Progenitor cell of endocrine pancreas (in vitro differentiated cells): ENCODE measurements at regions not wholly inside any gene's neighbourhood (a gene's known extent, or its start where the extent isn't known, plus 50 kb on each side); places are given as distances from the start of the nearest gene placed in this dataset.

Experiments
- DNase-seq: peaks from one replicate; pipeline ENCODE4 v3.0.0; 2021; ENCODE audit warnings: low spot score; ENCODE audit not compliant: unreplicated experiment
- H3K27ac Mint-ChIP-seq: 2 replicates; pipeline ENCODE4 v1.8.0; 2021; ENCODE audit warnings: mild to moderate bottlenecking, moderate library complexity, mixed read lengths
- H3K27me3 Mint-ChIP-seq: 2 replicates; pipeline ENCODE4 v1.8.0; 2021; ENCODE audit warnings: mixed read lengths
- H3K36me3 Mint-ChIP-seq: 2 replicates; pipeline ENCODE4 v1.8.0; 2022; ENCODE audit warnings: mixed read lengths; ENCODE audit not compliant: insufficient read depth
- H3K4me1 Mint-ChIP-seq: 2 replicates; pipeline ENCODE4 v1.8.0; 2021; ENCODE audit warnings: low read depth, mixed read lengths
- H3K4me3 Mint-ChIP-seq: 2 replicates; pipeline ENCODE4 v1.8.0; 2021; ENCODE audit warnings: low read depth, mild to moderate bottlenecking, moderate library complexity, mixed read lengths
- H3K9me3 Mint-ChIP-seq: 2 replicates; pipeline ENCODE4 v1.8.0; 2021; ENCODE audit warnings: low read depth, mixed read lengths
- TF ChIP-seq, protein P1 (sequence below): fragments of 200-600 bp; sonication (generic); IDR thresholded peaks from one replicate; pipeline ENCODE4 v1.5.0; 2021; ENCODE audit warnings: antibody characterized with exemption, mild to moderate bottlenecking; ENCODE audit not compliant: unreplicated experiment

DNA sequence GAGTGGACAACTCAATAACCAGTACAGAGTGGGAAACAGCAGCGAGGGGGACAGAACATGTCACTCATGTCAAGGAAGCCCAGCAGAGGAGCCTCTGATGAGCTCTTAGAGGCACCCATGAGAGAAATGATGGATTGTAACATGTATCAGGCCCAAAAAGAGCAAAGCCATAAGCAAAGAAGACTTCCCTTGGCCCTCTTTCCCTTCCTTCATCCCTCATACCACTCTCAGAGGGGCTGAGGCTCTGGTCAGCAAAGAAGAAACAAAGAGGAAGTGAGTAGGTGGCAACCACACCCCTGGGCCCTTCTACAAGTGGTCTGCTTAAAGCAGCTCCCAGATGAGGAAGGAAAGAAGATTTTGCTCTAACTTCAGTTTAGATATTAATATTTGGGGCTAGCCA, 112.8 kb downstream of the CDC42EP3 start:
- no peaks in the 10 kb centered on the region for H3K9me3 Mint-ChIP-seq
- no peak overlapping the region for H3K27ac Mint-ChIP-seq

DNA sequence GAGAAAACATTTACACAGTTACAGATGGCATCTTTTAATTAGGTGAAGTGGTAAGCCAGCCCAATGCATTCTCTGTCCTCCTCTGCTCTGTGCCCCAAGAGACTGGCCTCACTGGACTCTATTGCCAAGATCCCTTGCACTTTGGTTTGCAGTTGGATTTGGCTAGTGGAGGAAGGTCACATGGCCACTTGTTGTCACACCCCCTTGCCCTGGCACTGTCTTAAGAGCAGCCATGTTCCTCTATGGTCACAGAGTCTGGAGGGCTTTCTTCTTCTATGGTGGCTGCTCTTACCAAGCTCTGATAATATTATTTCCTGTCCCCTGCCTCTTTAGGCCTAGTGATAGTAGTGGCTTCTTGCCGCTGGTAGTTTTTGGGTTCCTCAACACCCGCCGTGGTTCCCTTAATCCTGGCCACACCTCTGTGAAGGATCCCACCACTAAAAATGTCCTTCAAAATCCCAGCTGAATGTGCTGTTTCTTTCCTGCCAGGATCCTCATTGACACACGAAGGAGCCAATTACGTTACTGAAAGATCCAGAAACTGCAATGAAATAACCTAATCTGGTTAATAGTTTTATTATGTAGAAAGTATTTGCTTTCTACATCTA, 111.1 kb downstream of the CDC42EP3 start:
- Mint-ChIP-seq H3K4me1 (peaks cover 8% of the 10 kb centered on the region), H3K27me3 (no peaks in the 10 kb centered on the region), H3K36me3 (no peaks in the 10 kb centered on the region), H3K4me3 (no peak overlapping the region), H3K27ac (no peak overlapping the region), H3K9me3 (no peaks in the 10 kb centered on the region)
- DNase-seq, result no peak
- TF ChIP-seq, protein P1, sequence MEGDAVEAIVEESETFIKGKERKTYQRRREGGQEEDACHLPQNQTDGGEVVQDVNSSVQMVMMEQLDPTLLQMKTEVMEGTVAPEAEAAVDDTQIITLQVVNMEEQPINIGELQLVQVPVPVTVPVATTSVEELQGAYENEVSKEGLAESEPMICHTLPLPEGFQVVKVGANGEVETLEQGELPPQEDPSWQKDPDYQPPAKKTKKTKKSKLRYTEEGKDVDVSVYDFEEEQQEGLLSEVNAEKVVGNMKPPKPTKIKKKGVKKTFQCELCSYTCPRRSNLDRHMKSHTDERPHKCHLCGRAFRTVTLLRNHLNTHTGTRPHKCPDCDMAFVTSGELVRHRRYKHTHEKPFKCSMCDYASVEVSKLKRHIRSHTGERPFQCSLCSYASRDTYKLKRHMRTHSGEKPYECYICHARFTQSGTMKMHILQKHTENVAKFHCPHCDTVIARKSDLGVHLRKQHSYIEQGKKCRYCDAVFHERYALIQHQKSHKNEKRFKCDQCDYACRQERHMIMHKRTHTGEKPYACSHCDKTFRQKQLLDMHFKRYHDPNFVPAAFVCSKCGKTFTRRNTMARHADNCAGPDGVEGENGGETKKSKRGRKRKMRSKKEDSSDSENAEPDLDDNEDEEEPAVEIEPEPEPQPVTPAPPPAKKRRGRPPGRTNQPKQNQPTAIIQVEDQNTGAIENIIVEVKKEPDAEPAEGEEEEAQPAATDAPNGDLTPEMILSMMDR, result no peak

More for the DNA sequence above, 112.8 kb downstream of the CDC42EP3 start:
- Mint-ChIP-seq H3K36me3 (no peaks in the 10 kb centered on the region), H3K4me1 (peaks cover 8% of the 10 kb centered on the region), H3K4me3 (no peak overlapping the region), H3K27me3 (no peaks in the 10 kb centered on the region)
- TF ChIP-seq, protein P1, result no peak
- no peak for DNase-seq

DNA sequence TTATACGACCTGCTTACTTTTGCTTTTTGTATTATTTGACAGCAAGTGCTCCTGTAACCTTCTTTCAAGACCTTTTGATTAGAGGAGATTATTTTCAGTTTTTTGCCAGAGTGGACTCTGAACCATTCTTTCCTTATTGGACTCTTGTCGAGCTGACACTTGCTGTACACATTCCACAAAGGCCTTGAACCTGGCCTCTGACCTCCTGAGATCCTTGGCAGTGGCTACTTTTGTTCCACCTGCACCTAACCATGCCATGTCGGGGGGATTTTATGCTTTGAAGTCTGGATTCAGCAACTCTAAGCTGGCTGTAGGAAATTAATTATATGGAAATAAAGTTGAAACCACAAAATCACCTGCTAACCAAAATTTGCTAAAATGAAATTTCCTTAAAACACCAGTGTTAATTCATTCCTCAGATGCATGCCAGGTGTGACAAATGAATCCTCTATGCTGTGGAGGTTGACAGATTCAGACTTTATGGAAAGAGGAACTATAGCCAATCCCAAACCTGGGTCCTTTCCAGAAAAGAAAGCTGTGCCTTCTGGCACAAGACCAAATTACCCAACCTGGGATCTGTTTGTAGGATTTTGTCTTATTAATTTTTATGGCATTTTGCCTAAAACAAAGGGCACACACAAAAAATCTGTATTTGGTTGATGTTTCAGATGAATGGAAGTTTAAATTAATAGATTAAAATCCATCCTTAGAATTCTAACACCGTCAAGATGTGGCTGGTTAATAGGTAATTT, 110.4 kb downstream of the CDC42EP3 start:
- H3K4me1 Mint-ChIP-seq, result peaks cover 8% of the 10 kb centered on the region
- no peaks in the 10 kb centered on the region for H3K36me3 Mint-ChIP-seq
- H3K4me3 Mint-ChIP-seq, result no peak overlapping the region
- H3K27ac Mint-ChIP-seq, result peak overlapping the region; percentile 73
- DNase-seq, result no peak
- H3K27me3 Mint-ChIP-seq, result no peaks in the 10 kb centered on the region
- TF ChIP-seq, protein P1, result no peak
- H3K9me3 Mint-ChIP-seq, result no peaks in the 10 kb centered on the region

DNA sequence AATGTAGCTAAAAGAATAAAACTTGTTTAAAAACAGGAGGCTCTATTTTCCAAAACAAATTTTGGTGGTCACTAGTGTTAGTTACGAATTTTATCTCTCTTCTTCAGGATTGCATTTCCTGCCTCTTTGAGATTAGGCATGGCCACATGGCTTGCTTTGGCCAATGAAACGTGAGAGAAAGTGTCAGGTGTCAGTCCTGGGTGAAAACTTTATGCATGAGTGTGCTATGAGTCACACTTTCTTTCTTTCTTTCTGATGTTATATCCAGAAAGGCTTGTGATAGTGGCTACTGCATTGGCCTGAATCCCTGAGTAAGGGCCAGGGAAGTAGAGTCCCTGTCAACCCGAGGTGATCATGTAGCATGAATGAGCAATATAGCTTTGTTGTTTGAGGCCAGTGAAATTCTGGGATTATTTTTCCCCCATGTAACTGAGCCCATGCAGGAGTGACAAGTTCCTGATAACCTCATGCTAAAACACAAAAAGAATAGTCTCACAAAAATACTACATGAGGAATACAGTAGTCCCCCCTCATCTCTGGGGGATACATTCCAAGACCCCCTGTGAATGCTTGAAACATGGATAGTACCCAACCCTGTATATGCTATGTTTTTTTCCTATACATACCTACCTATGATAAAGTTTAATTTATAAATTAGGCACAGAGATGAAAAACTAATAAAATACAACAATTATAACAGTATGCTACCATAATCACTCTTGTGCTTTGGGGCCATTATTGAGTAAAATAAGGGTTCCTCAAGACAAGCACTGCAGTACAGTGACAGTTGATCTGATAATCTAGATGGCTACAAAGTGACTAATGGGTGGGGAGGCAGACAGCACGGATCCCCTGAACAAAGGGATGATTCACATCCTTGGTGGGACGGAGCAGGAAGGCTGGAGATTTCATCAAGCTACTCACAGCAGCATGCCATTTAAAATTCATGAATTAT, 109.5 kb downstream of the CDC42EP3 start:
- H3K4me1 Mint-ChIP-seq, result peaks cover 8% of the 10 kb centered on the region
- H3K36me3 Mint-ChIP-seq, result no peaks in the 10 kb centered on the region
- H3K9me3 Mint-ChIP-seq, result no peaks in the 10 kb centered on the region
- no peak overlapping the region for H3K27ac Mint-ChIP-seq
- no peak for DNase-seq
- TF ChIP-seq, protein P1, result no peak
- no peaks in the 10 kb centered on the region for H3K27me3 Mint-ChIP-seq
- H3K4me3 Mint-ChIP-seq, result no peak overlapping the region
